ENCODE measurements at regions not wholly inside any gene's neighbourhood (a gene's known extent, or its start where the extent isn't known, plus 50 kb on each side); places are given as distances from the start of the nearest gene placed in this dataset.

GRCh38 chr1:229048896-229049295 is 222.0 kb upstream of the RAB4A start:
- DNase-seq: no peak
- WGBS (ENCODE audit: insufficient coverage, low coverage, low lambda C conversion rate, missing lambda C conversion rate): 92% methylated on average over 4 of the region's 4 CpGs
- intact Hi-C loops (cut with DNase I): no loop called here

GRCh38 chr1:229056046-229056445 is 214.9 kb upstream of the RAB4A start:
- Histone ChIP-seq H3K36me3 (no peaks in the 10 kb centered on the region), H3K27ac (no peak overlapping the region), H3K9me3 (no peaks in the 10 kb centered on the region), H3K4me1 (peaks cover 0 to 19% (median 7%) of the 10 kb centered on the region in 4 donors), H3K4me3 (no peak overlapping the region), H3K27me3 (no peaks in the 10 kb centered on the region)
- intact Hi-C loops (cut with DNase I): no loop called here
- WGBS (ENCODE audit: insufficient coverage, low coverage, low lambda C conversion rate, missing lambda C conversion rate): 100% methylated on average over 1 of the region's 1 CpG
- no peak for ATAC-seq
- TF ChIP-seq POLR2A (IDR thresholded peaks at IDR 0.05) (no peak), CTCF (IDR thresholded peaks at IDR 0.05) (no peak)
- DNase-seq: no peak

More at GRCh38 chr1:229048896-229049295, 222.0 kb upstream of the RAB4A start:
- Histone ChIP-seq H3K36me3 (no peaks in the 10 kb centered on the region), H3K27ac (no peak overlapping the region), H3K4me1 (no peaks in the 10 kb centered on the region), H3K4me3 (no peak overlapping the region), H3K9me3 (no peaks in the 10 kb centered on the region), H3K27me3 (no peaks in the 10 kb centered on the region)
- TF ChIP-seq POLR2A (IDR thresholded peaks at IDR 0.05) (no peak), CTCF (IDR thresholded peaks at IDR 0.05) (no peak)
- no peak for ATAC-seq

- peaks cover 0 to 26% (median 7%) of the 10 kb centered on the region in 4 donors for H3K4me1 ChIP-seq
- intact Hi-C loops (cut with DNase I): no loop called here
- H3K27me3 ChIP-seq: no peaks in the 10 kb centered on the region
- no peak for TF ChIP-seq CTCF (IDR thresholded peaks at IDR 0.05)
- ATAC-seq (no peak), DNase-seq (no peak)
- no peak overlapping the region for H3K27ac ChIP-seq
- no peak overlapping the region for H3K4me3 ChIP-seq
- no peaks in the 10 kb centered on the region for H3K36me3 ChIP-seq
- 65% methylated on average over 7 of the region's 11 CpGs for WGBS (ENCODE audit: insufficient coverage, low coverage, low lambda C conversion rate, missing lambda C conversion rate)
- H3K9me3 ChIP-seq: no peaks in the 10 kb centered on the region
These were observed 212.8 kb upstream of the RAB4A start for GRCh38 chr1:229058111-229058561.

GRCh38 chr1:229058729-229059128 is 212.2 kb upstream of the RAB4A start:
- H3K9me3 ChIP-seq: no peaks in the 10 kb centered on the region
- 24% methylated on average over 8 of the region's 10 CpGs for WGBS (ENCODE audit: insufficient coverage, low coverage, low lambda C conversion rate, missing lambda C conversion rate)
- intact Hi-C loops (cut with DNase I): no loop called here
- no peak overlapping the region for H3K4me3 ChIP-seq
- H3K27me3 ChIP-seq: no peaks in the 10 kb centered on the region
- peak in 3 of 4 donors; percentile 23 to 56 (median 42) for ATAC-seq
- TF ChIP-seq POLR2A (IDR thresholded peaks at IDR 0.05): no peak
- TF ChIP-seq CTCF (IDR thresholded peaks at IDR 0.05): no peak
- H3K36me3 ChIP-seq: no peaks in the 10 kb centered on the region
- H3K4me1 ChIP-seq: peaks cover 0 to 31% (median 9%) of the 10 kb centered on the region in 4 donors
- H3K27ac ChIP-seq: peak overlapping the region in 2 of 3 donors; percentile 5 to 32
- peak in 1 of 3 donors; percentile 47 for DNase-seq

Data from right lobe of liver (tissue), 6 donors.